Stimulated activated CD8-positive, alpha-beta memory T cell treated with anti-CD3 and anti-CD28 coated beads, Interleukin-4, amount 100 ng/mL, for 24 hours (primary cell): ENCODE measurements at regions not wholly inside any gene's neighbourhood (a gene's known extent, or its start where the extent isn't known, plus 50 kb on each side); places are given as distances from the start of the nearest gene placed in this dataset.
"Not testable (repeated sequence)": the region's sequence is repeated elsewhere in the genome, so short reads cannot be mapped to it uniquely, and the experiment has no call there.

Experiments
- DNase-seq: peaks from one replicate; pipeline ENCODE4 v3.0.0-alpha.2; 2020; ENCODE audit warnings: low read depth

DNA sequence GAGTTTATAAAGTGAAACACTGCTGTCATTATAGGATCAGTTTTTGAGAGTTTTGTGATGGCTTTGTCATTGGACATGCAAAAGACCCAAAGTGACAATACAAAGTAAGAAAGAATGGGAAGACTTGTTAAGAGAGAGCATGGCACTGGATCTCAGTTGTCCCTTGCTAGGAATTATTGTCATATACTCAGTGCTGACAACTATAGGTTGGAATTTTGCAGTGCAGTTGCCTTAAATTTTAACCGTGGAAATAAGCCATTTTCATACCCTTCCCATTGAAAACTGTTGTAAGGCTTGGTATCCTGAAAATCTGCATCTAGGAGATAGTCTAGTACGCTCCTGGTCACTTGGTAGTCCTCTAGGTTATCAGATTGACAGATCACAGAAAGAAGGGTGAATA, 1156.7 kb downstream of the GATA3 start:
- no peak for DNase-seq

DNA sequence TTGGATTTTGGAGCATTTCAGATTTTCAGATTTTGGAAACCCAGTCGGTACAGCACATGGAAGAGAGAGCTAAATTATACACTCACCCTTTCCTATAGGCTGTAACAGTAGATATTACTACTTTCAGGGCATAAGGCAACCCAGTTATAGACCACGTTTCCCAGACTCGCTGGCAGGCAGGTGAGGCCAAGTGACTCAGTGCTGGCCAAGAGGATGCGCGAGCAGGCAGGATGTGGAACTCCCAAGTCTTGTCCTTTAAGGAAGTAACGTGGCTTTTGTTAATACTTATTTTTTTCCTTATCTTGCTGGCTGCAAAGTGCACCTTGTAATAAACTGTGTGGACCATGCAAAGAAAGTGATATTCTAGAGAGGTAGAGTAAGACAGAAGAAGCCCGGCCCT, 1160.1 kb downstream of the GATA3 start:
- DNase-seq: no peak

DNA sequence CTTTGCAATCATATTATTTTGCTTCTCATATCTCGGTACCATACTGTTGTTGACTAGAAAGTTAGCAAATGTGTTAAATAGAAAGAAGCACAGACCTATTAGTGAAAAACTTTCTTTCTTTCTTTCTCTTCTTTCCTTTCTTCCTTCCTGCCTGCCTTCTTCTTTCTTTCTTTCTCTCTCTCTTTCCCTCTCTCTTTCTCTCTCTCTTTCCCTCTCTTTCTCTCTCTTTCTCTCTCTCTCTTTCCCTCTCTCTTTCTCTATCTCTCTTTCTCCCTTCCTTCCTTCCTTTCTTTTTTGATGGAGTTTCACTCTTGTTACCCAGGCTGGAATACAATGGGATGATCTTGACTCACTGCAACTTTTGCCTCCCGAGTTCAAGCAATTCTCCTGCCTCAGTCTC, 1160.6 kb downstream of the GATA3 start:
- DNase-seq: no peak

DNA sequence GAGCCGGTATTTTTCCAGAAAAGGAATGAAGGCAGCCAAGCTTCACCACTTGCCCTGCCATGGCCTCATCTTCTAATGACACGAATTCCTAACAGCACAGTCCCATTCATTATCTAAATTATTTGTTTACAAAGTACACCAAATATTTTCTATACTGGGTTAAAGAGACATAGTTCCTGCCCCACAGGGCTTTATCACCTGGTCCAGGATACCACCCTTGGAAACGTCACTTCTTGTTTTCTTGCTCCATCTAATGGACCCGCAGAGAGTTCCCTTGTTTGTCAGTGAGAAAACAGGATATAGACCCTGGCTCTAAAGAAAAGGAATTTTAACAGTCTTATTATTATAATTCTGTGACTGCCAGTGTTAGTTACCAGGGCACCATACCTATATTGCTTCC, 1165.4 kb downstream of the GATA3 start:
- DNase-seq: no peak

DNA sequence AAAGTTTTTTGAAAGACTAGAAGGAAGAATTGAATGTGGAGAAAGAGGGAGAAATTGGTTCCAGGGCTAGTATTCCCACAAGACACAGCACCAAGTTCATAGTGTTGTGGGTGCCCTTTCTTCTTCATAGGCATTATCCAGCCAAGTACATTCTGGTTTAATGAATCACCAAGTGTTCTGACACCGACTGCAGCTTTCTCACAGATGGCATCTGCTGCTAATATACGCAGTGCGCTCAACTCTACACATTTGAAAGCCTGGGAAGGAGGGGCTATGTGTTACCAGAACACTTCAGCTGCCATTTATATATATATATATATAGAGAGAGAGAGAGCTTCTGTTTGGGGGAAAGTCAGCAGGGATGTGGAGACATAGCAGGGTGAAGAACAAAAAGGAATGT, 1168.4 kb downstream of the GATA3 start:
- DNase-seq: no peak

DNA sequence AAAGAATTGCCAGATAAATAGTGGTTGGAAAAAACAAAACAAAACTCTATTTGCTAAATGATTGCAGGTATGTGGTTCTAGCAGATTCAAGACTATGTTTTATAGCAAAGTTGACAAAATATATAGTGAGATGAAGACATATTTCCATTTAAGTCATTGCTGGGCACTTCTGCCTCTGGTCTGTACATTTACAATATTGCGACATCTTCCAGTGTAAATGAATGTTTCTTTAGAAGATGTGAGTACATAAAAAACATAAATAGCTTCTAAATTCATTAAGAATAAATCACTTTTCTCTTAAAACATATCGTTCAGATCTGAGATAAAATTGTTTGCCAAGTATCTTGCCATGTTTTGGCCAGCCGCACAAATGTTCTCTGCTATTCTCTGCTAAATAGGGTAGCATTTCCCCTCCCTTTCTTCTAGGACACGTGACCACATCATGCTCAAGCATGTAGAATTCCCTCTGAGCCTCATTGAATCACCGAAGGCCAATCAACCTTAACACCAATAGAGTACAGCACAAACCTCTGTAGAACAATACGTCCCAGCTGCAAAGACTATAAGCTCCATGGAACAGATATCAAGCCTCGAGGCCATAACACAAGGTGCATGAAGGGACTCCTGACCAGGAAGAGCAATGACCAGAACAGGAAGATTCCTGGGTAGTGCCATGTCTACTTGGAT, 1173.3 kb downstream of the GATA3 start:
- no peak for DNase-seq

DNA sequence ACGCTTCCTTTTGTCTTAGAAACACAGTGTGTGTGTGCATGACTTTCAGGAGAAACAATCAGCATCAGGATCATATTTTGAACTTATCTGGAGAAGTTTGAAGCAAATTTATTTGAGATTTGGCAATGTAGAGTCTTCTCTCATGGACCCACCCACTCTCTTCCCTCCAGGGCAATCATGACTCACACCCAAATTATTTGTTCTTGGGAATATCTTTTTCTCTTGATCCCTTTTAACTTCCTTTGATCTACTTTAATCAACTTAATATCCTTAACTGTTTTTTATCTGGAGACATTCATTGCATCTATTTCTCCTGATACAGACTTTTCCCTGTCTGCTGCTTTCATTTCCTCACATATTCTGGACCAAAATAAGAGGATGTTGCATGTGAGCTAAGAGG, 1174.3 kb downstream of the GATA3 start:
- no peak for DNase-seq

DNA sequence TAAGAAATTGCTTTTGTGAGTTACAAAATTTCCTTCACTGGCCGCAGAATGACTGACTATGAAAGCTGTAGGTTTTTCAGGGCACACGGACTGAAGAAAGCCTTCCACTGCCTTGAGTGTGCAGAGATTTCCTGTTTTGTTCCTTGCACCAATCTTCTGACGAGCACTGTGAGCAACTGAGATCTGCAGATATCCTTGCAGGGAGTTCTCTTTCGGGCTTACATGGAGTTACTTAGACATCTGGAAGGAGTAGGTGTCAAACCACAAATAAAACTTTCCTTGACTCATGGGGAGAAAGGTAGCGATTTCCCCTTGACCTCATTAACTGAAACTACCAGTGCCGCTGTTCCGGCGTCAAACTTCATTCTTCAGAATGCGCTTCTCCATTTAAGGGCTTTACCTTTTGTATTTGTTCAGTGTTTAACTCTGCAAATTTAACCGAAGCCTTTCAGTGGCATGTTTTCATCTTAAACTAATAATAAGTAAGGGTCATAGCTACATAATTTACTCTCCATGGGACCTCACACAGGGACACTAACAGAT, 1175.3 kb downstream of the GATA3 start:
- DNase-seq: no peak

DNA sequence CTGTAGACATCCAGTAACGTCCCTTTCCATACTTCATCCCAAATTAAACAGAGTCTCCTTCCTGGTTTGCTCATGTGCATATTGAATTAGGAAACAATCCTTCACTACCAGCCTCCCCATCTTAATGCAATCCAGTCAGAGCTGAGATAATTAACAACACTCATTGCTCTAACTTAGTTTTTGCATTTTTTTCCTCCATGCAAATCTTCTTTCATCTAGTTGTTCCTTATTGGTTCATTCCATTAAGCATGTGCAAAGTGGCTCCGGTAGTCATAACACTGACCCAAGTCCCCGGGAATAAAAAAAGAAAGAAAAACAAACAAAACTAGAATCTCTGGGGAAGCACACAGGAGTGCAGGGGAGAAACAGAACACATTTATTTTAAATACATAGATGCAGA, 1176.1 kb downstream of the GATA3 start:
- no peak for DNase-seq

DNA sequence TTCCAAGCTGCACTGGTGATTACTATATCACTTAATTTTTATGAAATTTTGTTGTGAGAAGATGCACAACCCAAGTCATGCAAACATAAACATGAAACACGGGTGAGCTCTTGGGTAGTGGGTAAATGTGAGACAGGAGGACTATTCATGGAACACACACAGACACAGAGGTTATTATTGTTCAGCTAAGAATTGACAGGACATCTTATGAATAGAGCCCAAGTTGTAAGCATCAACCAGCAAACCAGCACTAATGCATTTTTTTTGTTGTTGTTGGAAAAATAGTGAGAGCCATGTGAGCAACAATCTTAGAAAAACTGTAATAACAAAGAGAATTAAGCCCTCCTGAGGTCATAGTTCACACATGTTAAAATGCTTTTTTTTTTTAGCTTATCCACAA, 1179.7 kb downstream of the GATA3 start:
- DNase-seq: no peak

DNA sequence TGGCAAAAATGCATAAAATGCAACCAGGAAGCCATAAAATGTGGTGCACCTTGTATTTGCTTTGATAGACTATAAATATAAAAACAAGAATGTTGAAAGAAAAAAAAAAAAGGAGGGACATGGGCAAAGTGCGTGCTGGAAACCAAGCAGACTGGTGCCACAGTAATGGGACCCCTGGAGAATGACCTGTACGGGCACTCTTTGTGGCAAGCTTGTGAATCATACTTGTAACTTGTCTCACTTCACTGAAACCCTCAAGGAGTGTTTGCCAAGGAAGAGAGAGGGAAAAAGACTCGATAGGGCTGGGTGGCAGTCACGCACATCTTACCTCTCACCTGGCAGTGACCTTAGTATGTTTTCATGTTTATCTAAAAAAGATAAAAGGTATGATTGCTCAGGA, 1183.6 kb downstream of the GATA3 start:
- no peak for DNase-seq

DNA sequence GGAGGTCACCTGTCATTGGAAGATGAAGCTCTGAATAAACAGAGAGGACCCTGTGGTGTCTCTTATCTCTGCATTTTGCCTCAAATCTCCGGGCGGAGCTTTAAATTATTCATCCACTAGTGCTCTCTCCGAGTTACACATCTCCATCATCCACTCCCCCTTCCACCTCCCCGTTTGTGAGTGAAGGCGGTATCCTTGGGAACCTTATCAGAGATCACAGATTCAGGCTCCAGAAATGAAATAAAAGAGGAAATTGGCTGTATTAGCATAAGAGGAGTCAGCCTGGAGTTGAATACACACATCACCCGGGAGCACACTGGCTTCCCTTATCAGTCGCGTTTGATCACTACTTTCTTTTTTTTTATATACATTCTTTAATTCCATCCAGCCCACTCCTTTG, 1184.8 kb downstream of the GATA3 start:
- no peak for DNase-seq

DNA sequence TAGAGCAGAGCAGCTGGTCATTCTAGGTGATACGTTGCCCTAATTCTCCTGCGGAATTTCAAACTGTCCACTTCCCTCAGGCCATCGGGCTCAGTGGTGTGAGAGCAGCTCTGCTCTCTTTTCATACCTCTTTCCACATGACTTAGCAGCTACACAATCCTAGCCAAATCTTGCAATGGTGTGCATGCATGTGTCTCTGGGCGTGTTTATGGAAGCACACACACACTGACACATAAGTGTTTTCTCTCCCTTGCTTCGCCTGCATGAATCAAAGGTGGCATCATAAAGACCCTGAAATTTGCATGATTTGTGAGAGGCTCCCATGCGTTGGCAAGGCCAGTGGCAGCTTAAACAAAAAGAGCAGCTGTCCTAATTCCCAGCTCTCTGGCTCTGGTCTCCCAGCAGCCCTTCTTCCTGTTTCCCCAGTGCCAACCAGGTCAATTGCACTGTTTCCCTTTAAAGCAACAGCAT, 1189.5 kb downstream of the GATA3 start:
- DNase-seq: no peak

DNA sequence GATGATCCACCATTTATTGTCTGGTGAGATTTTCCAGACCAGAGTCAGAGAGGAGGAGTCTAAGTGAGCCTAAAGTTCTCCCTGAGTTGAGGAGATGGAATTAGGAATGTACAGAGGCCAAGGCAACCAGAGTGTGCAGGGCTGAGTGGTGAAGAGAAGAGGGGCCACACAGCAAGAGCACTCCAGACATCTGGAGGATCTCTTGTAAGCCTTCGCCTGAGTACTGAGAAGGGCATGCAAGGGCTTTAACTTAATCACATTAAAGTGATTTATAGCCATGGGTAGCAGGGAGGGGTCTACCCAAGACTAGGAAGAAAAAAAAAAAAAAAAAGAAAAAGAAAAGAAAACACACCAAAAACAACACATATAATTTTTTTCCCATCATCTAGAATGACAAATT, 1190.4 kb downstream of the GATA3 start:
- DNase-seq: no peak

DNA sequence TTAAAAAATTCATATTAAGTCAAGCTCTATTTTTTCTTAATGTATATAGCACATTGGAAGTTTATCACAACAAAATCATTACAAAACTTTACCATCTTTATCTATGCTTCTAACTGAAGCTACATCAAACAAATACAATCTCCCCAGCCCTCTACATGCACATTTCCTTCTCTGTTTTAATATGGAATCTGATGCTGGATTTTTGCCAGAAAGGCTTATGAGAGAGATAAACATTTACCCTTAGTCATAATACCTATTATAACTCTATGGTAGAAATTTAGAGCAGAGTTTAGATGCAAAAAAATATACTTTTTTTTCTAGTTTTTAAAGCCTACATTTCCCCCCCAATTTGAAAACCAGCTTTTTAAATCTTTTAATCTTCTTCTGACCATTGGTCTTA, 1198.6 kb downstream of the GATA3 start:
- no peak for DNase-seq

DNA sequence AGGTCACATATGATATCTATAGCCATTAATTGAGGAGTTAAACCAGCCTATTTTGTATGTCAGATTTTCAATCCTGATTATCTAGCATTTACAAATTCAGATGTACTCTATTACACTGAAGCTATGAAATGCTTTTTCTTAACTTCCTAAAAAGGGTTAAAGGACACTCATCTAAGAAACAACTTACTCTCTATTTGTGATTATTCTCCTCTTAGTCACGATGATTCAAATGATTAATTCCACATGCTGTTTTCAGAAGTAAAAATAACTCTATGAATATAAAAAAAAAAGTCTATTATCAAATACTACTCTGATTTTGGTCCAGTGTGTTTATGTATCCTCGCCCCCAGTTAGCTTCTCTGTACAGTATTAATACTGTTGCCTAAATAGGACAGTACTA, 1199.9 kb downstream of the GATA3 start:
- DNase-seq: no peak

DNA sequence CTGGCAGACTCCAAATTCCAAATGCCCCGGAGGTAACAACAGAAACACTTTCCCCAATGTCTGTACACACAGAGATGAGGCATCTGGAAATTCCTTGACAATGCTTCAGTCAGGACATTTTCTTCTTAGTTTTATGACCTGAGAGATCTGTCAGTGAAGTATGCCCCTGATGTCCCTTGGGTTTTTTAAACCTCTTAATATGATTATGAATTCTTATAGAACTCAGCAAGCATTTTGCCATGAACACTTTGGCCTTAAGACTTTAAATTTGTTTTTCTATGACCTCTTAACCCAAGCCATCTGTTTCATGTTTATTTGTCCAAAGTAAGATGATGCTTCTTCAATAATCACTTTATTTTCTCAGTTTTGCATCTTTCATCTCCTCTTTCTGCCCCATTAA, 1206.2 kb downstream of the GATA3 start:
- DNase-seq: no peak

DNA sequence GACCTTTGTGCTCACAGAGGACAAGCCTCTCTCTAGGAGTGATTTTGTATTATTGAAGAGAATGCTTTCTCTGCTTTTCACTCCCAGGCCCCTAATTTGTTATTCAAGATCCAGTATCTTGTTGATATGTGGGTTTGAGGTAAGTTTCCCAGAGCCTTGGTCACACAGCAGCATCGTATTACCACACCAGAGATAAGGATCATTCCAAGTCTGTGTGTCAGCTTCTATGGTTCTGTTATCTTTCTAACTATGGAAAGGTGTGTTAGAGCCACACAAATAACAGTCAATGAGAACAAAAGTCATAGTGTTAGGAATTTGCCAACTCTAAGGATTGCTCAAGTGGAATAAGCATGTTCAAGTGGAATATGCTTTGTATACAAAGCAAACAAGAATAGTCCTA, 1208.3 kb downstream of the GATA3 start:
- no peak for DNase-seq

DNA sequence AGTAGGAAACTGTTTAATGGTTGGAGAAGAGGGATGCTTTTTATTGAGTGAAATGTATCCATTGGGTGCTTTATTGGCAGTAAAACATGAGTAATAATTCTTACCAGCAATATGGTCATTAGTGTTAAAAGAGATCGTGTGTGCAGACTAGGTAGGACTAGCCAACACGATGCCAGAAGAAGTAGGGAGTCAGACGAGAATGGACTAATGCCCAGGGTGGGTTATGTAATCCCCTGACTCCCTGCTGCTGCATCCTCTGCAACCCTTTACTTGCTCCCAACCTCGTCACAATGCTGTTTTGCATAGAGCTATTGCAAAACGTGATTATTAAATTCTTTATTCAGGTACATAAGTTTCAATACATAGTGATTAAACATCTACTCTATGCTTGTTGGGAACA, 1213.7 kb downstream of the GATA3 start:
- DNase-seq: no peak

DNA sequence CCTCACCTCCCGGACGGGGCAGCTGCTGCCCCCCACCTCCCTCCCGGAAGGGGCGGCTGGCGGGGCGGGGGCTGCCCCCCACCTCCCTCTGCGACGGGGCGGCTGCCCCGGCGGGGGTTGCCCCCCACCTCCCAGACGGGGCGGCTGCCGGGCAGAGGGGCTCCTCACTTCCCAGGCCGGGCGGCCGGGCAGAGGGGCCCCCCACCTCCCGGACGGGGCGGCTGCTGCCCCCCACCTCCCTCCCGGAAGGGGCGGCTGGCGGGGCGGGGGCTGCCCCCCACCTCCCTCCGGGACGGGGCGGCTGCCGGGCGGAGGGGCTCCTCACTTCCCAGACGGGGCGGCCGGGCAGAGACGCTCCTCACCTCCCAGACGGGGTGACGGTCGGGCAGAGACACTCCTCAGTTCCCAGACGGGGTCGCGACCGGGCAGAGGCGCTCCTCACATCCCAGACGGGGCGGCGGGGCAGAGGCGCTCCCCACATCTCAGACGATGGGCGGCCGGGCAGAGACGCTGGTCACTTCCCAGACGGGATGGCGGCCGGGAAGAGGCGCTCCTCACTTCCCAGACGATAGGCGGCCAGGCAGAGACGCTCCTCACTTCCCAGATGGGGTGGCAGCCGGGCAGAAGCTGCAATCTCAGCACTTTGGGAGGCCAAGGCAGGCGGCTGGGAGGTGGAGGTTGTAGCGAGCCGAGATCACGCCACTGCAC, 1218.8 kb downstream of the GATA3 start:
- DNase-seq: not testable (repeated sequence)

DNA sequence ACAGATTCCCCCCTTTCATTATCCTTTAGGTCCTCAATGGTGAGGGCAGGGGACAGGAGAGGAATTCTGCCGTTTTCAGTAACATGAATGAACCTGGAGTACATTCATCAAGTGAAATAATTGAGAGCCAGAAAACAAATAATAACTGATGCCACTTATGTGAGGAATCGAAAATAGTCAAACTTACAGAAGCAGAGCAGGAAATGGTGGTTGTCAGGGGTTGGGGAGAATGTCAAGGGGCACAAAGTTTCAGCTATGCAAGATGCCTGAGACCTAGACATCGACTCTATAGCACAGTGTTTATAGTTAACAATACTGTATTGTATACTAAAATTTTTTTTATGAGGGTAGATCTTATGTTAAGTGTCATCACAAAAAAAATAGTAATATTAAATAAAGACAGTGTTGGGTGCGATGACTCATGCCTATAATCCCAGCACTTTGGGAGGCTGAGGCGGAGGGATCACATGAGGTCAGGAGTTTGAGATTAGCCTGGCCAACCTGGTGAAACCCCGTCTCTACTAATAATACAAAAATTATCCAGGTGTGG, 1219.8 kb downstream of the GATA3 start:
- no peak for DNase-seq

DNA sequence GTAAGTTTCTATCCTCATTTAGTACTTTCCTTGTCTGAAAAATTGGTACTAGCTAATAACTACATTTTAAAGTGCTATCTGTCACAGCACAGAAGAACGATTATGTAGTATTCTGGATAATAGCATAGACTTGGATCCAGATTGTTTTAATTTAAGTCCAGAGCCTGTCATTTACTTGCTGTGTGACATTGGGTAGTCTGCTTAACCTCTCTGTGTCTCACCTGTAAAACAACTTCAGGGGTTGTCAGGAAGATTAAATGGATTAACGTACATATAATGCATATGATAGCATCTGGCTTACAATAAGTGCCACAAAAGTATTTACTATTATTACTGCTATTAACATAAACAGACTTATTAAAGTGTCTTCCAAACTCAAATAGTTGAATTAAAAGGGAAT, 1221.4 kb downstream of the GATA3 start:
- DNase-seq: no peak

DNA sequence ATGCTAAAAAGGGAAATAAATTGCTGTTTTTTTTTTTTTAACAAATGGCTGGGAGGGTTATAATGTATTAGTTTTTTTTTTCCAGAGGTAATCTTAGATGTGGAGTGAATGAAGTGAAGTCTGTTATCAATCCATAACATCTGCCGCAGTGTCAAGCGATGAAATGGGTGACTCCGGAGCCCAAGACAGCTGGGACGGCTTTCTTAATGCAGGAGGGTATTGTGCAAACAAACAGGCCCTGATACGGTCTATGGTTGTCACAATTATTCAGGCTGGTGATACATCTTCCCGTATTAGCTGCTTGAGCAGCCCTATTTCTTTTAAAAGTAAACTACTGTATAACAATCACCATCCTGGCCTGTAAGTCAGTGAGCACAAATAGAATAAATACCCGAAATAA, 1231.2 kb downstream of the GATA3 start:
- no peak for DNase-seq
